ENCODE measurements at regions not wholly inside any gene's neighbourhood (a gene's known extent, or its start where the extent isn't known, plus 50 kb on each side); places are given as distances from the start of the nearest gene placed in this dataset.

- Histone ChIP-seq H3K4me1 (ENCODE audit: control insufficient read depth in 1 of 2, insufficient read depth in 2 of 2, low read length in 2 of 2) (no peaks in the 10 kb centered on the region), H3K14ac (ENCODE audit: low read length) (no peak overlapping the region), H3K79me2 (ENCODE audit: control insufficient read depth, insufficient read depth, low read length, poor library complexity) (no peaks in the 10 kb centered on the region), H2AFZ (ENCODE audit: insufficient read depth, low read length, poor library complexity) (no peak overlapping the region), H3K79me1 (ENCODE audit: low read length) (no peaks in the 10 kb centered on the region), H3K9ac (ENCODE audit: low read length) (no peak overlapping the region), H4K12ac (ENCODE audit: low read depth, low read length) (no peak overlapping the region), H3K36me3 (ENCODE audit: control insufficient read depth in 1 of 2, insufficient read depth in 2 of 2, low read length in 2 of 2) (no peaks in the 10 kb centered on the region), H3K27ac (ENCODE audit: low read depth, low read length) (no peak overlapping the region), H3K4ac (ENCODE audit: low read depth, low read length) (no peak overlapping the region), H3K23ac (ENCODE audit: low read length) (no peak overlapping the region), H3K4me2 (ENCODE audit: low read length) (no peak overlapping the region), H4K8ac (ENCODE audit: low read depth, low read length) (no peak overlapping the region), H3K9me3 (ENCODE audit: insufficient read depth, low read depth, low read length) (no peaks in the 10 kb centered on the region), H3K27me3 (ENCODE audit: insufficient read depth, low read length) (no peaks in the 10 kb centered on the region), H4K91ac (ENCODE audit: low read depth, low read length) (no peak overlapping the region), H3K4me3 (ENCODE audit: low read depth, low read length) (no peak overlapping the region), H2AK5ac (ENCODE audit: low read length) (no peak overlapping the region), H2BK120ac (ENCODE audit: insufficient read depth, low read length, poor library complexity) (no peak overlapping the region), H2BK12ac (ENCODE audit: low read length) (no peak overlapping the region), H2BK5ac (ENCODE audit: low read depth, low read length, poor library complexity) (no peak overlapping the region), H3K18ac (ENCODE audit: low read length) (no peak overlapping the region)
- DNase-seq: no peak
- no CpG with 5 or more reads among the region's 1 CpG for WGBS (ENCODE audit: extremely low coverage, insufficient coverage, insufficient read length)
Measured at GRCh38 chr21:23356905-23357304, 2250.4 kb downstream of the MRPL39 start.

GRCh38 chr21:23316190-23316589 is 2291.1 kb downstream of the MRPL39 start:
- Histone ChIP-seq H4K8ac (ENCODE audit: low read depth, low read length) (no peak overlapping the region), H3K79me2 (ENCODE audit: control insufficient read depth, insufficient read depth, low read length, poor library complexity) (no peaks in the 10 kb centered on the region), H3K18ac (ENCODE audit: low read length) (no peak overlapping the region), H3K23ac (ENCODE audit: low read length) (no peak overlapping the region), H3K9me3 (ENCODE audit: insufficient read depth, low read depth, low read length) (no peaks in the 10 kb centered on the region), H4K91ac (ENCODE audit: low read depth, low read length) (no peak overlapping the region), H3K4me3 (ENCODE audit: low read depth, low read length) (no peak overlapping the region), H2BK120ac (ENCODE audit: insufficient read depth, low read length, poor library complexity) (no peak overlapping the region), H2AK5ac (ENCODE audit: low read length) (no peak overlapping the region), H3K4ac (ENCODE audit: low read depth, low read length) (no peak overlapping the region), H3K14ac (ENCODE audit: low read length) (no peak overlapping the region), H2BK5ac (ENCODE audit: low read depth, low read length, poor library complexity) (no peak overlapping the region), H2BK12ac (ENCODE audit: low read length) (no peak overlapping the region), H3K27ac (ENCODE audit: low read depth, low read length) (no peak overlapping the region), H3K79me1 (ENCODE audit: low read length) (no peaks in the 10 kb centered on the region), H2AFZ (ENCODE audit: insufficient read depth, low read length, poor library complexity) (no peak overlapping the region), H3K4me2 (ENCODE audit: low read length) (no peak overlapping the region), H3K9ac (ENCODE audit: low read length) (no peak overlapping the region), H3K27me3 (ENCODE audit: insufficient read depth, low read length) (no peaks in the 10 kb centered on the region), H4K12ac (ENCODE audit: low read depth, low read length) (no peak overlapping the region), H3K4me1 (ENCODE audit: control insufficient read depth in 1 of 2, insufficient read depth in 2 of 2, low read length in 2 of 2) (no peaks in the 10 kb centered on the region), H3K36me3 (ENCODE audit: control insufficient read depth in 1 of 2, insufficient read depth in 2 of 2, low read length in 2 of 2) (no peaks in the 10 kb centered on the region)
- no peak for DNase-seq

GRCh38 chr21:23308741-23309140 is 2298.5 kb downstream of the MRPL39 start:
- no peaks in the 10 kb centered on the region for H3K4me1 ChIP-seq (ENCODE audit: control insufficient read depth in 1 of 2, insufficient read depth in 2 of 2, low read length in 2 of 2)
- H2BK5ac ChIP-seq (ENCODE audit: low read depth, low read length, poor library complexity): no peak overlapping the region
- H2BK120ac ChIP-seq (ENCODE audit: insufficient read depth, low read length, poor library complexity): no peak overlapping the region
- H2BK12ac ChIP-seq (ENCODE audit: low read length): no peak overlapping the region
- no peak overlapping the region for H4K12ac ChIP-seq (ENCODE audit: low read depth, low read length)
- no CpG with 5 or more reads among the region's 1 CpG for WGBS (ENCODE audit: extremely low coverage, insufficient coverage, insufficient read length)
- no peak overlapping the region for H2AFZ ChIP-seq (ENCODE audit: insufficient read depth, low read length, poor library complexity)
- no peak overlapping the region for H4K8ac ChIP-seq (ENCODE audit: low read depth, low read length)
- no peak overlapping the region for H3K4me2 ChIP-seq (ENCODE audit: low read length)
- no peak overlapping the region for H4K91ac ChIP-seq (ENCODE audit: low read depth, low read length)
- H3K4me3 ChIP-seq (ENCODE audit: low read depth, low read length): no peak overlapping the region
- no peaks in the 10 kb centered on the region for H3K9me3 ChIP-seq (ENCODE audit: insufficient read depth, low read depth, low read length)
- H2AK5ac ChIP-seq (ENCODE audit: low read length): no peak overlapping the region
- H3K4ac ChIP-seq (ENCODE audit: low read depth, low read length): no peak overlapping the region
- no peak overlapping the region for H3K14ac ChIP-seq (ENCODE audit: low read length)
- no peak overlapping the region for H3K9ac ChIP-seq (ENCODE audit: low read length)
- H3K23ac ChIP-seq (ENCODE audit: low read length): no peak overlapping the region
- no peak overlapping the region for H3K27ac ChIP-seq (ENCODE audit: low read depth, low read length)
- DNase-seq: no peak
- no peaks in the 10 kb centered on the region for H3K27me3 ChIP-seq (ENCODE audit: insufficient read depth, low read length)
- H3K36me3 ChIP-seq (ENCODE audit: control insufficient read depth in 1 of 2, insufficient read depth in 2 of 2, low read length in 2 of 2): no peaks in the 10 kb centered on the region
- no peaks in the 10 kb centered on the region for H3K79me1 ChIP-seq (ENCODE audit: low read length)
- no peaks in the 10 kb centered on the region for H3K79me2 ChIP-seq (ENCODE audit: control insufficient read depth, insufficient read depth, low read length, poor library complexity)
- H3K18ac ChIP-seq (ENCODE audit: low read length): no peak overlapping the region

- no peaks in the 10 kb centered on the region for H3K36me3 ChIP-seq (ENCODE audit: control insufficient read depth in 1 of 2, insufficient read depth in 2 of 2, low read length in 2 of 2)
- no peak overlapping the region for H2AK5ac ChIP-seq (ENCODE audit: low read length)
- H2BK5ac ChIP-seq (ENCODE audit: low read depth, low read length, poor library complexity): no peak overlapping the region
- no peak overlapping the region for H4K91ac ChIP-seq (ENCODE audit: low read depth, low read length)
- H3K27me3 ChIP-seq (ENCODE audit: insufficient read depth, low read length): no peaks in the 10 kb centered on the region
- H3K79me2 ChIP-seq (ENCODE audit: control insufficient read depth, insufficient read depth, low read length, poor library complexity): no peaks in the 10 kb centered on the region
- H2BK12ac ChIP-seq (ENCODE audit: low read length): no peak overlapping the region
- DNase-seq: no peak
- H3K9ac ChIP-seq (ENCODE audit: low read length): no peak overlapping the region
- no peak overlapping the region for H3K27ac ChIP-seq (ENCODE audit: low read depth, low read length)
- H3K4me2 ChIP-seq (ENCODE audit: low read length): no peak overlapping the region
- no peak overlapping the region for H2BK120ac ChIP-seq (ENCODE audit: insufficient read depth, low read length, poor library complexity)
- no peak overlapping the region for H3K4ac ChIP-seq (ENCODE audit: low read depth, low read length)
- H2AFZ ChIP-seq (ENCODE audit: insufficient read depth, low read length, poor library complexity): no peak overlapping the region
- no peak overlapping the region for H3K14ac ChIP-seq (ENCODE audit: low read length)
- no peaks in the 10 kb centered on the region for H3K79me1 ChIP-seq (ENCODE audit: low read length)
- no peak overlapping the region for H3K4me3 ChIP-seq (ENCODE audit: low read depth, low read length)
- H3K23ac ChIP-seq (ENCODE audit: low read length): no peak overlapping the region
- no peak overlapping the region for H4K8ac ChIP-seq (ENCODE audit: low read depth, low read length)
- H4K12ac ChIP-seq (ENCODE audit: low read depth, low read length): no peak overlapping the region
- WGBS (ENCODE audit: extremely low coverage, insufficient coverage, insufficient read length): no CpG with 5 or more reads among the region's 1 CpG
- no peak overlapping the region for H3K18ac ChIP-seq (ENCODE audit: low read length)
- H3K4me1 ChIP-seq (ENCODE audit: control insufficient read depth in 1 of 2, insufficient read depth in 2 of 2, low read length in 2 of 2): no peaks in the 10 kb centered on the region
- H3K9me3 ChIP-seq (ENCODE audit: insufficient read depth, low read depth, low read length): no peaks in the 10 kb centered on the region
Measured at GRCh38 chr21:23307065-23307464, 2300.2 kb downstream of the MRPL39 start.
